ENCODE measurements at regions not wholly inside any gene's neighbourhood (a gene's known extent, or its start where the extent isn't known, plus 50 kb on each side); places are given as distances from the start of the nearest gene placed in this dataset.

DNA sequence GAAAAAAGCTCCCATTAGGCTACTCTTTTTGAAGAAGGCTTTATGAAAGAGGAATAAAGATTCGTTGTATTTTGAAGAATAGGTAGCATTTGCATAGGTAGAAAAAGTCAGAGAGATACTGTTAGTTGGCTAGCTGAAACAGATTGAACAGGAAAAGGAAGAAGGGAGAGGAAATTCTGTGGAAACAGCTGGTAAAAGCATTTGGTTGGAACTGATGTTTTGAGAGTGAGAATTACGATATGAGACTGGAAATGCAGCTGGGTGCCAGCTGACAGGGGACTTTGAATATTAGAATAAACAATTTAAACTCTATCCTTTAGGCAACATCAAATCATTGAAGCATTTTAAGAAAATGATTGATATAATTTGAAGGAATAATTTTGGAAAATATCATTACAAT is 96.7 kb upstream of the CNTNAP5 start:
- FAIRE-seq (no peak), ATAC-seq (no peak), DNase-seq (ENCODE audit: low read depth in 1 of 2, low spot score in 1 of 2) (no peak)
- Histone ChIP-seq H3K9me3 (no peaks in the 10 kb centered on the region; the same call in 1 of the 3 replicates), H3K4me3 (no peak overlapping the region), H3K27ac (no peak overlapping the region), H3K4me2 (no peak overlapping the region), H3K4me1 (no peaks in the 10 kb centered on the region)
- POLR2A ChIA-PET, result no interaction called here
- WGBS (ENCODE audit: missing lambda C conversion rate), result 0% methylated on average over 2 of the region's 2 CpGs
- TF ChIP-seq RNF2 (IDR thresholded peaks at IDR 0.05; ENCODE audit: borderline replicate concordance, low read depth) (no peak), NR3C1 (IDR thresholded peaks at IDR 0.05) (no peak), CBX2 (IDR thresholded peaks at IDR 0.05; ENCODE audit: borderline replicate concordance, low read depth) (no peak), FOSB (CRISPR knock-in tag; IDR thresholded peaks at IDR 0.05) (no peak), CEBPB (IDR thresholded peaks at IDR 0.05) (no peak), TFCP2L1 (CRISPR knock-in tag; IDR thresholded peaks at IDR 0.05) (no peak)
- CTCF ChIA-PET, result no interaction called here

GRCh38 chr2:123935405-123935804 is 89.7 kb upstream of the CNTNAP5 start:
- no peak overlapping the region for H3K4me2 ChIP-seq
- H3K4me1 ChIP-seq, result no peaks in the 10 kb centered on the region
- no peak overlapping the region for H3K27ac ChIP-seq
- 35% methylated on average over 2 of the region's 4 CpGs for WGBS (ENCODE audit: missing lambda C conversion rate)
- ChIA-PET POLR2A (no interaction called here), CTCF (no interaction called here)
- DNase-seq (ENCODE audit: low read depth in 1 of 2, low spot score in 1 of 2) (peak in 1 of 2 experiments; percentile 3), ATAC-seq (no peak), FAIRE-seq (no peak)
- no peaks in the 10 kb centered on the region; the same call in 1 of the 3 replicates for H3K9me3 ChIP-seq
- TF ChIP-seq ZNF302 (CRISPR knock-in tag; IDR thresholded peaks at IDR 0.05) (no peak), ESRRA (IDR thresholded peaks at IDR 0.05; ENCODE audit: borderline replicate concordance, low read length) (no peak), RNF2 (IDR thresholded peaks at IDR 0.05; ENCODE audit: borderline replicate concordance, low read depth) (no peak)
- TF ChIP-seq, protein P1, sequence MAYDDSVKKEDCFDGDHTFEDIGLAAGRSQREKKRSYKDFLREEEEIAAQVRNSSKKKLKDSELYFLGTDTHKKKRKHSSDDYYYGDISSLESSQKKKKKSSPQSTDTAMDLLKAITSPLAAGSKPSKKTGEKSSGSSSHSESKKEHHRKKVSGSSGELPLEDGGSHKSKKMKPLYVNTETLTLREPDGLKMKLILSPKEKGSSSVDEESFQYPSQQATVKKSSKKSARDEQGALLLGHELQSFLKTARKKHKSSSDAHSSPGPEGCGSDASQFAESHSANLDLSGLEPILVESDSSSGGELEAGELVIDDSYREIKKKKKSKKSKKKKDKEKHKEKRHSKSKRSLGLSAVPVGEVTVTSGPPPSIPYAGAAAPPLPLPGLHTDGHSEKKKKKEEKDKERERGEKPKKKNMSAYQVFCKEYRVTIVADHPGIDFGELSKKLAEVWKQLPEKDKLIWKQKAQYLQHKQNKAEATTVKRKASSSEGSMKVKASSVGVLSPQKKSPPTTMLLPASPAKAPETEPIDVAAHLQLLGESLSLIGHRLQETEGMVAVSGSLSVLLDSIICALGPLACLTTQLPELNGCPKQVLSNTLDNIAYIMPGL (CRISPR knock-in tag; IDR thresholded peaks at IDR 0.05; ENCODE audit: borderline replicate concordance), result no peak
- TF ChIP-seq, protein P2, sequence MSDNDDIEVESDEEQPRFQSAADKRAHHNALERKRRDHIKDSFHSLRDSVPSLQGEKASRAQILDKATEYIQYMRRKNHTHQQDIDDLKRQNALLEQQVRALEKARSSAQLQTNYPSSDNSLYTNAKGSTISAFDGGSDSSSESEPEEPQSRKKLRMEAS (IDR thresholded peaks at IDR 0.05), result no peak
- H3K4me3 ChIP-seq, result no peak overlapping the region

DNA sequence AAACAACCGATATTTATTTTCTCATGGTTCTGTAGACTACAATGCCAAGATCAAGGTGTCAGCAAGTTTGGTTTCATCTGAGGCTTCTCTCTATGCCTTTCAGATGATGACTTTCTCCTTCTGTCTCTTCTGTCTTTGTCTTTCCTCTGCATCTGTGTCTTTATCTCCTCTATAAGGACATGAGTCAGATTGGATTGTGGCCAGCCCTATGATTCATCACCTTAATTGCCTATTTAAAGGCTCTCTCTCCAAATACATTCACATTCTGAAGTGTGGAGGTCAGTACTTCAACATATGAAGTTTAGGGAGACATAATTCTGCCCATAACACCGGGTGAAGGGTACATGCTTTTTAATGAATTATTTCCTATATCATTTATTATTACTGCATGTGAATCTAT is 71.2 kb upstream of the CNTNAP5 start:
- ATAC-seq (no peak), DNase-seq (ENCODE audit: low read depth in 1 of 2, low spot score in 1 of 2) (no peak), FAIRE-seq (no peak)
- no peak overlapping the region for H3K4me3 ChIP-seq
- no peaks in the 10 kb centered on the region for H3K4me1 ChIP-seq
- H3K27ac ChIP-seq, result no peak overlapping the region
- ChIA-PET POLR2A (no interaction called here), CTCF (no interaction called here)
- H3K4me2 ChIP-seq, result no peak overlapping the region
- H3K9me3 ChIP-seq, result no peaks in the 10 kb centered on the region; the same call in 1 of the 3 replicates
- TF ChIP-seq ZC3H11A (IDR thresholded peaks at IDR 0.05) (no peak), JUN (IDR thresholded peaks at IDR 0.05) (no peak), CHD2 (IDR thresholded peaks at IDR 0.05; ENCODE audit: low read length, partially characterized antibody) (no peak), ZNF302 (CRISPR knock-in tag; IDR thresholded peaks at IDR 0.05) (no peak), ZFP36 (IDR thresholded peaks at IDR 0.05; ENCODE audit: borderline replicate concordance, partially characterized antibody) (no peak), EP300 (IDR thresholded peaks at IDR 0.05) (no peak), HDAC2 (IDR thresholded peaks at IDR 0.05) (no peak)
- TF ChIP-seq, protein P3, sequence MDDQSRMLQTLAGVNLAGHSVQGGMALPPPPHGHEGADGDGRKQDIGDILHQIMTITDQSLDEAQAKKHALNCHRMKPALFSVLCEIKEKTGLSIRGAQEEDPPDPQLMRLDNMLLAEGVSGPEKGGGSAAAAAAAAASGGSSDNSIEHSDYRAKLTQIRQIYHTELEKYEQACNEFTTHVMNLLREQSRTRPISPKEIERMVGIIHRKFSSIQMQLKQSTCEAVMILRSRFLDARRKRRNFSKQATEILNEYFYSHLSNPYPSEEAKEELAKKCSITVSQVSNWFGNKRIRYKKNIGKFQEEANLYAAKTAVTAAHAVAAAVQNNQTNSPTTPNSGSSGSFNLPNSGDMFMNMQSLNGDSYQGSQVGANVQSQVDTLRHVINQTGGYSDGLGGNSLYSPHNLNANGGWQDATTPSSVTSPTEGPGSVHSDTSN (IDR thresholded peaks at IDR 0.05), result no peak
- WGBS (ENCODE audit: missing lambda C conversion rate), result 0% methylated on average over 2 of the region's 2 CpGs

- no peak overlapping the region for H3K4me3 ChIP-seq
- CTCF ChIA-PET, result no interaction called here
- TF ChIP-seq, protein P4, sequence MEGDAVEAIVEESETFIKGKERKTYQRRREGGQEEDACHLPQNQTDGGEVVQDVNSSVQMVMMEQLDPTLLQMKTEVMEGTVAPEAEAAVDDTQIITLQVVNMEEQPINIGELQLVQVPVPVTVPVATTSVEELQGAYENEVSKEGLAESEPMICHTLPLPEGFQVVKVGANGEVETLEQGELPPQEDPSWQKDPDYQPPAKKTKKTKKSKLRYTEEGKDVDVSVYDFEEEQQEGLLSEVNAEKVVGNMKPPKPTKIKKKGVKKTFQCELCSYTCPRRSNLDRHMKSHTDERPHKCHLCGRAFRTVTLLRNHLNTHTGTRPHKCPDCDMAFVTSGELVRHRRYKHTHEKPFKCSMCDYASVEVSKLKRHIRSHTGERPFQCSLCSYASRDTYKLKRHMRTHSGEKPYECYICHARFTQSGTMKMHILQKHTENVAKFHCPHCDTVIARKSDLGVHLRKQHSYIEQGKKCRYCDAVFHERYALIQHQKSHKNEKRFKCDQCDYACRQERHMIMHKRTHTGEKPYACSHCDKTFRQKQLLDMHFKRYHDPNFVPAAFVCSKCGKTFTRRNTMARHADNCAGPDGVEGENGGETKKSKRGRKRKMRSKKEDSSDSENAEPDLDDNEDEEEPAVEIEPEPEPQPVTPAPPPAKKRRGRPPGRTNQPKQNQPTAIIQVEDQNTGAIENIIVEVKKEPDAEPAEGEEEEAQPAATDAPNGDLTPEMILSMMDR (IDR thresholded peaks at IDR 0.05), result no peak
- TF ChIP-seq EHF (CRISPR knock-in tag; IDR thresholded peaks at IDR 0.05), result no peak
- TF ChIP-seq CBX2 (IDR thresholded peaks at IDR 0.05; ENCODE audit: borderline replicate concordance, low read depth), result no peak
- TF ChIP-seq RARB (CRISPR knock-in tag; IDR thresholded peaks at IDR 0.05), result no peak
- H3K9me3 ChIP-seq, result peaks cover 4% of the 10 kb centered on the region; the same call in 2 of the 3 replicates
- H3K27ac ChIP-seq, result no peak overlapping the region
- no peaks in the 10 kb centered on the region for H3K4me1 ChIP-seq
- H3K4me2 ChIP-seq, result no peak overlapping the region
- WGBS (ENCODE audit: missing lambda C conversion rate), result 4% methylated on average over 4 of the region's 4 CpGs
- ATAC-seq, result no peak
- FAIRE-seq, result no peak
- POLR2A ChIA-PET, result no interaction called here
- no peak for DNase-seq (ENCODE audit: low read depth in 1 of 2, low spot score in 1 of 2)
Observed at GRCh38 chr2:123958011-123958410, 67.1 kb upstream of the CNTNAP5 start.
